ENCODE measurements at regions not wholly inside any gene's neighbourhood (a gene's known extent, or its start where the extent isn't known, plus 50 kb on each side); places are given as distances from the start of the nearest gene placed in this dataset.
A peak's percentile ranks its signal among the peaks of the same experiment; 100 is the strongest.

GRCh38 chr6:163646866-163647265, 232.3 kb downstream of the QKI start:
- H3K23ac ChIP-seq (ENCODE audit: low read length in 2 of 2), result no peak overlapping the region

DNA sequence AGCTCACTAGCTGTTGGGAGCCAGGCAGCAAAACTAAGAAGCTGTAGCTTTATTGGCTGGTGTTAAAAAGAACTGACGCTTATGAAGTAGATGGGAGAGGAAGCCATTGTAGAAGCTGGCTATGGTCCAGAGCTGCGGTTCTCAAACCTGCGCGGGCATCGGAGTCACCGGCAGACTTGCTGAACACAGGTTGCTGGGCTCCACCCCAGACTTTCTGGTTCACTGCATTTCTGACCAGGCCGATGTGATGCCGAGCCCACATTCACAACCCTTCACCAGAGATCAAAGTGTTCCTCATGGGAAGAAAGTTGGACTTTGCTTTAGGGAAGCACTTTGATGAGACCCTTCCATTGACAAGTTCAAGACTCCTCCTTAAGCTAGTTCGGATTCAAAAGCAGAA, 231.6 kb downstream of the QKI start:
- DNase-seq, result no peak
- Histone ChIP-seq H3K4me2 (ENCODE audit: low read length, poor library complexity, severe bottlenecking) (no peak overlapping the region), H3K4ac (ENCODE audit: low read depth in 1 of 2, low read length in 2 of 2) (no peak overlapping the region), H2AK5ac (ENCODE audit: low read length, severe bottlenecking) (no peak overlapping the region), H2BK12ac (ENCODE audit: low read length in 2 of 2) (no peak overlapping the region), H4K8ac (ENCODE audit: low read length) (no peak overlapping the region), H3K14ac (ENCODE audit: low read length in 2 of 2) (no peak overlapping the region), H3K36me3 (ENCODE audit: control insufficient read depth in 1 of 2, insufficient read depth in 2 of 2, low read depth in 1 of 2, low read length in 2 of 2) (no peaks in the 10 kb centered on the region), H3K4me1 (ENCODE audit: control insufficient read depth, insufficient read depth, low read depth, low read length) (peaks cover 4% of the 10 kb centered on the region), H2BK120ac (ENCODE audit: low read depth, low read length) (no peak overlapping the region), H3K27ac (ENCODE audit: low read length, poor library complexity, severe bottlenecking) (no peak overlapping the region), H3K18ac (ENCODE audit: low read depth in 1 of 2, low read length in 2 of 2) (no peak overlapping the region), H3K23ac (ENCODE audit: low read length in 2 of 2) (no peak overlapping the region), H4K91ac (ENCODE audit: low read length) (no peak overlapping the region), H3K79me1 (replicated peaks; ENCODE audit: low read length, poor library complexity, severe bottlenecking) (no peaks in the 10 kb centered on the region), H3K9me3 (ENCODE audit: control insufficient read depth, low read length) (no peaks in the 10 kb centered on the region), H2BK15ac (ENCODE audit: low read depth, poor library complexity, severe bottlenecking) (no peak overlapping the region), H3K27me3 (ENCODE audit: control insufficient read depth in 1 of 2, insufficient read depth in 1 of 2, low read length in 2 of 2) (no peaks in the 10 kb centered on the region), H2BK5ac (ENCODE audit: low read depth, low read length, poor library complexity, severe bottlenecking) (no peak overlapping the region), H2AFZ (ENCODE audit: low read depth, low read length) (no peak overlapping the region), H3K9ac (ENCODE audit: low read length) (no peak overlapping the region), H3K4me3 (ENCODE audit: insufficient read depth in 1 of 2, low read depth in 1 of 2, low read length in 2 of 2) (no peak overlapping the region)
- WGBS, result 92% methylated on average over 9 of the region's 9 CpGs

More at GRCh38 chr6:163646866-163647265, 232.3 kb downstream of the QKI start:
- DNase-seq, result no peak
- Histone ChIP-seq H4K8ac (ENCODE audit: low read length) (no peak overlapping the region), H2BK15ac (ENCODE audit: low read depth, poor library complexity, severe bottlenecking) (no peak overlapping the region), H3K79me1 (replicated peaks; ENCODE audit: low read length, poor library complexity, severe bottlenecking) (no peaks in the 10 kb centered on the region), H3K4me2 (ENCODE audit: low read length, poor library complexity, severe bottlenecking) (no peak overlapping the region), H3K4ac (ENCODE audit: low read depth in 1 of 2, low read length in 2 of 2) (no peak overlapping the region), H2BK120ac (ENCODE audit: low read depth, low read length) (no peak overlapping the region), H3K4me3 (ENCODE audit: insufficient read depth in 1 of 2, low read depth in 1 of 2, low read length in 2 of 2) (no peak overlapping the region), H3K9ac (ENCODE audit: low read length) (peak overlapping the region; percentile 28), H2AK5ac (ENCODE audit: low read length, severe bottlenecking) (no peak overlapping the region), H3K9me3 (ENCODE audit: control insufficient read depth, low read length) (no peaks in the 10 kb centered on the region), H2BK12ac (ENCODE audit: low read length in 2 of 2) (no peak overlapping the region), H3K27ac (ENCODE audit: low read length, poor library complexity, severe bottlenecking) (no peak overlapping the region), H4K91ac (ENCODE audit: low read length) (no peak overlapping the region), H3K4me1 (ENCODE audit: control insufficient read depth, insufficient read depth, low read depth, low read length) (peaks cover 4% of the 10 kb centered on the region), H2AFZ (ENCODE audit: low read depth, low read length) (no peak overlapping the region), H3K18ac (ENCODE audit: low read depth in 1 of 2, low read length in 2 of 2) (no peak overlapping the region), H3K14ac (ENCODE audit: low read length in 2 of 2) (no peak overlapping the region), H3K36me3 (ENCODE audit: control insufficient read depth in 1 of 2, insufficient read depth in 2 of 2, low read depth in 1 of 2, low read length in 2 of 2) (no peaks in the 10 kb centered on the region), H2BK5ac (ENCODE audit: low read depth, low read length, poor library complexity, severe bottlenecking) (no peak overlapping the region), H3K27me3 (ENCODE audit: control insufficient read depth in 1 of 2, insufficient read depth in 1 of 2, low read length in 2 of 2) (no peaks in the 10 kb centered on the region)
- 88% methylated on average over 3 of the region's 3 CpGs for WGBS

DNA sequence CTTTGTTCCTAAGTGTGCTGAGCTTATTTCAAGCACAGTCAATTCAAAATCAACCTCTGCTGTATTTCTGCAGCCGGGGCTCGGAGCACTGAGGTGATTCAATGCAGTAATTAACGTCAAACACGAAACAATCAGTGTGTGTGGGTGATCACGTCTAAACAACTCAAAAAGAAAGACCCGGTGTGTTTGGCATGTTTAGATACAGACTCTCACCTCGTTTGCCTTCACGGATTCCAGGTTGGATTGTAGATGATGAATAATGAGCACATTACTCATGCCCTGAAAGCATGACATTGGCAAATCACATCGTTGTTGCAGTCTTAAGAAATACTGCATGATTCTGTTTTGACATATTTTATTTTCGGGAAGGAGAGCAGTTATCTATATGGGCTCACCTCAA, 231.0 kb downstream of the QKI start:
- no peak for DNase-seq
- Histone ChIP-seq H3K9me3 (ENCODE audit: control insufficient read depth, low read length) (no peaks in the 10 kb centered on the region), H3K14ac (ENCODE audit: low read length in 2 of 2) (no peak overlapping the region), H3K36me3 (ENCODE audit: control insufficient read depth in 1 of 2, insufficient read depth in 2 of 2, low read depth in 1 of 2, low read length in 2 of 2) (no peaks in the 10 kb centered on the region), H2BK120ac (ENCODE audit: low read depth, low read length) (no peak overlapping the region), H3K18ac (ENCODE audit: low read depth in 1 of 2, low read length in 2 of 2) (no peak overlapping the region), H3K4me1 (ENCODE audit: control insufficient read depth, insufficient read depth, low read depth, low read length) (peaks cover 4% of the 10 kb centered on the region), H4K8ac (ENCODE audit: low read length) (no peak overlapping the region), H3K4me3 (ENCODE audit: insufficient read depth in 1 of 2, low read depth in 1 of 2, low read length in 2 of 2) (no peak overlapping the region), H2AK5ac (ENCODE audit: low read length, severe bottlenecking) (no peak overlapping the region), H2AFZ (ENCODE audit: low read depth, low read length) (no peak overlapping the region), H2BK5ac (ENCODE audit: low read depth, low read length, poor library complexity, severe bottlenecking) (no peak overlapping the region), H3K79me1 (replicated peaks; ENCODE audit: low read length, poor library complexity, severe bottlenecking) (no peaks in the 10 kb centered on the region), H3K4me2 (ENCODE audit: low read length, poor library complexity, severe bottlenecking) (no peak overlapping the region), H3K4ac (ENCODE audit: low read depth in 1 of 2, low read length in 2 of 2) (no peak overlapping the region), H4K91ac (ENCODE audit: low read length) (no peak overlapping the region), H3K27me3 (ENCODE audit: control insufficient read depth in 1 of 2, insufficient read depth in 1 of 2, low read length in 2 of 2) (no peaks in the 10 kb centered on the region), H3K27ac (ENCODE audit: low read length, poor library complexity, severe bottlenecking) (no peak overlapping the region), H2BK15ac (ENCODE audit: low read depth, poor library complexity, severe bottlenecking) (no peak overlapping the region), H2BK12ac (ENCODE audit: low read length in 2 of 2) (no peak overlapping the region), H3K23ac (ENCODE audit: low read length in 2 of 2) (no peak overlapping the region), H3K9ac (ENCODE audit: low read length) (no peak overlapping the region)
- 79% methylated on average over 10 of the region's 10 CpGs for whole genome bisulfite sequencing

- no peak overlapping the region for H3K4me2 ChIP-seq (ENCODE audit: low read length, poor library complexity, severe bottlenecking)
- H2AFZ ChIP-seq (ENCODE audit: low read depth, low read length), result no peak overlapping the region
- no peak overlapping the region for H2BK5ac ChIP-seq (ENCODE audit: low read depth, low read length, poor library complexity, severe bottlenecking)
- no peaks in the 10 kb centered on the region for H3K27me3 ChIP-seq (ENCODE audit: control insufficient read depth in 1 of 2, insufficient read depth in 1 of 2, low read length in 2 of 2)
- no peaks in the 10 kb centered on the region for H3K36me3 ChIP-seq (ENCODE audit: control insufficient read depth in 1 of 2, insufficient read depth in 2 of 2, low read depth in 1 of 2, low read length in 2 of 2)
- DNase-seq, result no peak
- H3K9ac ChIP-seq (ENCODE audit: low read length), result no peak overlapping the region
- H4K8ac ChIP-seq (ENCODE audit: low read length), result no peak overlapping the region
- H3K23ac ChIP-seq (ENCODE audit: low read length in 2 of 2), result no peak overlapping the region
- H3K4me3 ChIP-seq (ENCODE audit: insufficient read depth in 1 of 2, low read depth in 1 of 2, low read length in 2 of 2), result no peak overlapping the region
- 68% methylated on average over 3 of the region's 3 CpGs for WGBS
- H3K9me3 ChIP-seq (ENCODE audit: control insufficient read depth, low read length), result no peaks in the 10 kb centered on the region
- no peak overlapping the region for H4K91ac ChIP-seq (ENCODE audit: low read length)
- no peak overlapping the region for H2BK120ac ChIP-seq (ENCODE audit: low read depth, low read length)
- H3K14ac ChIP-seq (ENCODE audit: low read length in 2 of 2), result no peak overlapping the region
- H3K4me1 ChIP-seq (ENCODE audit: control insufficient read depth, insufficient read depth, low read depth, low read length), result peaks cover 4% of the 10 kb centered on the region
- no peak overlapping the region for H2AK5ac ChIP-seq (ENCODE audit: low read length, severe bottlenecking)
- H3K27ac ChIP-seq (ENCODE audit: low read length, poor library complexity, severe bottlenecking), result no peak overlapping the region
- H3K4ac ChIP-seq (ENCODE audit: low read depth in 1 of 2, low read length in 2 of 2), result no peak overlapping the region
- no peaks in the 10 kb centered on the region for H3K79me1 ChIP-seq (replicated peaks; ENCODE audit: low read length, poor library complexity, severe bottlenecking)
- no peak overlapping the region for H2BK15ac ChIP-seq (ENCODE audit: low read depth, poor library complexity, severe bottlenecking)
- H3K18ac ChIP-seq (ENCODE audit: low read depth in 1 of 2, low read length in 2 of 2), result no peak overlapping the region
- no peak overlapping the region for H2BK12ac ChIP-seq (ENCODE audit: low read length in 2 of 2)
Measured at GRCh38 chr6:163643866-163644265, 229.3 kb downstream of the QKI start.
